Esophagus muscularis mucosa (tissue), 4 donors: ENCODE measurements at regions not wholly inside any gene's neighbourhood (a gene's known extent, or its start where the extent isn't known, plus 50 kb on each side); places are given as distances from the start of the nearest gene placed in this dataset.

Source experiments
- DNase-seq: peaks from one replicate; pipeline ENCODE4 v3.0.0-alpha.2; 2017; ENCODE audit errors: extremely low spot score
- H3K27ac ChIP-seq, 4 donors: fragments of 200-600 bp; sonication (generic); replicated peaks in 1 of 4; 1 replicate in 3 of 4; 2 replicates in 1 of 4; pipeline ENCODE4 v1.5.1; 2016 to 2019; ENCODE audit warnings: mild to moderate bottlenecking in 1 of 4
- H3K27me3 ChIP-seq, 4 donors: fragments of 200-600 bp; sonication (generic); one replicate each; pipeline versions ENCODE4 v1.5.1 to v1.6.0; 2016 to 2019
- H3K36me3 ChIP-seq, 4 donors: fragments of 200-600 bp; sonication (generic); one replicate each; pipeline ENCODE4 v1.5.1; 2016 to 2019
- H3K4me1 ChIP-seq, 4 donors: fragments of 200-600 bp; sonication (generic); one replicate each; pipeline ENCODE4 v1.5.1; 2016 to 2019
- H3K4me3 ChIP-seq, 4 donors: fragments of 200-600 bp; sonication (generic); 1 replicate in 2 of 4; 2 replicates in 2 of 4; pipeline ENCODE4 v1.5.1; 2016 to 2019; ENCODE audit warnings: mild to moderate bottlenecking in 4 of 4, moderate library complexity in 1 of 4
- H3K9me3 ChIP-seq, 4 donors: fragments of 200-600 bp; sonication (generic); 1 replicate in 3 of 4; 2 replicates in 1 of 4; pipeline ENCODE4 v1.5.1; 2016 to 2019
- CTCF ChIP-seq, 3 experiments: fragments of 200-600 bp in 2 of 3; fragments of 450-650 bp in 1 of 3; sonication (generic) in 2 of 3; IDR thresholded peaks; one replicate each; pipeline ENCODE4 v1.5.1; 2017 to 2019; ENCODE audit warnings: antibody characterized with exemption in 3 of 3, mild to moderate bottlenecking in 2 of 3, moderate library complexity in 1 of 3
- EP300 ChIP-seq: sonication (generic); formaldehyde crosslinking; IDR thresholded peaks from one replicate; pipeline ENCODE4 v1.6.1; 2017; ENCODE audit warnings: antibody characterized with exemption
- POLR2A ChIP-seq: fragments of 450-650 bp; IDR thresholded peaks from one replicate; pipeline ENCODE4 v1.6.1; 2017; ENCODE audit warnings: antibody characterized with exemption, moderate library complexity, mild to moderate bottlenecking, low read depth
- POLR2AphosphoS5 ChIP-seq, 2 donors: sonication (generic); formaldehyde crosslinking; IDR thresholded peaks; one replicate each; pipeline ENCODE4 v1.6.1; 2017; ENCODE audit warnings: antibody characterized with exemption in 2 of 2
- WGBS: methylation state at CpG from one replicate; pipeline ENCODE4 v1.1.5; 2018; 5-methylcytosine and 5-hydroxymethylcytosine counted together
- intact Hi-C: fragments of 100-400 bp; cut with DNase I; formaldehyde crosslinking; loops from one replicate; pipeline ENCODE4 v1.15.1; 2023

- no peak for DNase-seq
- no peaks in the 10 kb centered on the region for H3K36me3 ChIP-seq
- WGBS = 24% methylated on average over 2 of the region's 2 CpGs
- H3K27ac ChIP-seq = no peak overlapping the region
- no peaks in the 10 kb centered on the region for H3K27me3 ChIP-seq
- H3K4me1 ChIP-seq = no peaks in the 10 kb centered on the region
- peaks cover 0 to 6% (median 1%) of the 10 kb centered on the region in 4 donors for H3K9me3 ChIP-seq
- intact Hi-C loops = no loop called here
- no peak for TF ChIP-seq EP300
- no peak for TF ChIP-seq CTCF (IDR thresholded peaks at IDR 0.05)
- no peak for TF ChIP-seq POLR2A
- TF ChIP-seq POLR2AphosphoS5 (IDR thresholded peaks at IDR 0.05) = no peak
- no peak overlapping the region for H3K4me3 ChIP-seq
These were observed 250.1 kb upstream of the VRK2 start for GRCh38 chr2:57796527-57796926.

GRCh38 chr2:57798346-57798745, 248.3 kb upstream of the VRK2 start:
- Histone ChIP-seq H3K4me3 (no peak overlapping the region), H3K4me1 (no peaks in the 10 kb centered on the region), H3K36me3 (no peaks in the 10 kb centered on the region), H3K27ac (no peak overlapping the region), H3K27me3 (no peaks in the 10 kb centered on the region), H3K9me3 (peaks cover 0 to 6% (median 1%) of the 10 kb centered on the region in 4 donors)
- no peak for TF ChIP-seq EP300
- no peak for TF ChIP-seq POLR2A
- TF ChIP-seq POLR2AphosphoS5 (IDR thresholded peaks at IDR 0.05) = no peak
- TF ChIP-seq CTCF (IDR thresholded peaks at IDR 0.05) = no peak
- DNase-seq = no peak
- intact Hi-C loops = no loop called here

- intact Hi-C loops = no loop called here
- Histone ChIP-seq H3K4me1 (no peaks in the 10 kb centered on the region), H3K4me3 (no peak overlapping the region), H3K36me3 (no peaks in the 10 kb centered on the region), H3K27ac (no peak overlapping the region), H3K9me3 (peaks cover 0 to 3% (median 0%) of the 10 kb centered on the region in 4 donors), H3K27me3 (no peaks in the 10 kb centered on the region)
- TF ChIP-seq POLR2AphosphoS5 (IDR thresholded peaks at IDR 0.05) (no peak), POLR2A (no peak), CTCF (IDR thresholded peaks at IDR 0.05) (no peak), EP300 (no peak)
- no peak for DNase-seq
- WGBS = 93% methylated on average over 14 of the region's 14 CpGs
These were observed 244.4 kb upstream of the VRK2 start for GRCh38 chr2:57802243-57802642.

- H3K27me3 ChIP-seq = no peaks in the 10 kb centered on the region
- intact Hi-C loops = no loop called here
- DNase-seq = no peak
- no peak overlapping the region for H3K27ac ChIP-seq
- 57% methylated on average over 2 of the region's 2 CpGs for WGBS
- no peak for TF ChIP-seq POLR2AphosphoS5 (IDR thresholded peaks at IDR 0.05)
- no peak for TF ChIP-seq EP300
- TF ChIP-seq POLR2A = no peak
- TF ChIP-seq CTCF (IDR thresholded peaks at IDR 0.05) = no peak
- no peak overlapping the region for H3K4me3 ChIP-seq
- H3K4me1 ChIP-seq = no peaks in the 10 kb centered on the region
- H3K9me3 ChIP-seq = no peaks in the 10 kb centered on the region
- H3K36me3 ChIP-seq = no peaks in the 10 kb centered on the region
These were observed 241.6 kb upstream of the VRK2 start for GRCh38 chr2:57804971-57805370.

- intact Hi-C loops = no loop called here
- H3K9me3 ChIP-seq = no peaks in the 10 kb centered on the region
- DNase-seq = no peak
- H3K4me1 ChIP-seq = no peaks in the 10 kb centered on the region
- TF ChIP-seq POLR2AphosphoS5 (IDR thresholded peaks at IDR 0.05) (no peak), EP300 (no peak), CTCF (IDR thresholded peaks at IDR 0.05) (no peak), POLR2A (no peak)
- no peaks in the 10 kb centered on the region for H3K27me3 ChIP-seq
- no peak overlapping the region for H3K4me3 ChIP-seq
- WGBS = 83% methylated on average over 1 of the region's 1 CpG
- no peaks in the 10 kb centered on the region for H3K36me3 ChIP-seq
- no peak overlapping the region for H3K27ac ChIP-seq
These were observed 240.1 kb upstream of the VRK2 start for GRCh38 chr2:57806449-57806968.
